OCI-LY1 (cell line): ENCODE measurements at regions not wholly inside any gene's neighbourhood (a gene's known extent, or its start where the extent isn't known, plus 50 kb on each side); places are given as distances from the start of the nearest gene placed in this dataset.

Experiments used
- H2AFZ ChIP-seq: fragments of 200-600 bp; sonication (generic), shearing (Covaris generic); 2 replicates; pipeline ENCODE4 v1.6.0; 2014; ENCODE audit warnings: antibody characterized with exemption, mild to moderate bottlenecking, low read length
- H3F3A ChIP-seq: fragments of 200-600 bp; sonication (generic), shearing (Covaris generic); 2 replicates; pipeline ENCODE4 v1.6.0; 2014; ENCODE audit warnings: mild to moderate bottlenecking, antibody characterized with exemption, low read length, moderate library complexity; ENCODE audit not compliant: insufficient read depth
- H3K27ac ChIP-seq: fragments of 200-600 bp; sonication (generic); 2 replicates; pipeline ENCODE4 v1.5.1; 2014; ENCODE audit warnings: low read length, mixed run types, mild to moderate bottlenecking, low read depth; ENCODE audit not compliant: poor library complexity, severe bottlenecking
- H3K27me3 ChIP-seq: fragments of 200-600 bp; sonication (generic); 2 replicates; pipeline ENCODE4 v1.6.0; 2014; ENCODE audit warnings: antibody characterized with exemption, mild to moderate bottlenecking, low read length, moderate library complexity; ENCODE audit not compliant: insufficient read depth
- H3K36me3 ChIP-seq: fragments of 200-600 bp; sonication (generic); 2 replicates; pipeline ENCODE4 v1.6.1; 2014; ENCODE audit warnings: mild to moderate bottlenecking, antibody characterized with exemption, low read length, moderate library complexity, mixed read lengths; ENCODE audit not compliant: insufficient read depth
- H3K4me1 ChIP-seq: fragments of 200-600 bp; sonication (generic); 2 replicates; pipeline ENCODE4 v1.5.1; 2014; ENCODE audit warnings: mild to moderate bottlenecking, low read length, moderate library complexity; ENCODE audit not compliant: insufficient read depth, severe bottlenecking
- H3K4me2 ChIP-seq: fragments of 200-600 bp; sonication (generic), shearing (Covaris generic); 2 replicates; pipeline ENCODE4 v1.6.1; 2014; ENCODE audit warnings: low read length
- H3K4me3 ChIP-seq: fragments of 200-600 bp; sonication (generic); 2 replicates; pipeline ENCODE4 v1.5.1; 2014; ENCODE audit warnings: low read length, low read depth, mild to moderate bottlenecking, mixed read lengths; ENCODE audit not compliant: poor library complexity, severe bottlenecking
- H3K79me2 ChIP-seq: fragments of 200-600 bp; shearing (Covaris generic); 2 replicates; pipeline ENCODE4 v1.6.1; 2016; ENCODE audit warnings: mixed run types, low read length, mixed read lengths; ENCODE audit not compliant: insufficient read depth
- H3K9ac ChIP-seq: fragments of 200-600 bp; sonication (generic), shearing (Covaris generic); 2 replicates; pipeline ENCODE4 v1.6.1; 2014; ENCODE audit warnings: mild to moderate bottlenecking, low read length, mixed read lengths
- H3K9me2 ChIP-seq: fragments of 200-600 bp; sonication (generic), shearing (Covaris generic); 2 replicates; pipeline ENCODE4 v1.6.1; 2014; ENCODE audit warnings: low read depth, mild to moderate bottlenecking, low read length, mixed read lengths
- H3K9me3 ChIP-seq: fragments of 200-600 bp; shearing (Covaris generic); 2 replicates; pipeline ENCODE4 v1.6.1; 2014; ENCODE audit warnings: low read length, mixed read lengths
- H4K20me1 ChIP-seq: fragments of 200-600 bp; sonication (generic), shearing (Covaris generic); 2 replicates; pipeline ENCODE4 v1.6.0; 2016; ENCODE audit warnings: mild to moderate bottlenecking, low read length; ENCODE audit not compliant: insufficient read depth
- EZH2 ChIP-seq: fragments of 200-600 bp; sonication (generic), shearing (Covaris generic); IDR thresholded peaks from 2 replicates; pipeline ENCODE4 v1.8.0; 2017; ENCODE audit warnings: borderline replicate concordance, mixed run types, mild to moderate bottlenecking, antibody characterized with exemption, low read length, moderate library complexity, mixed read lengths
- TF ChIP-seq, protein P1 (sequence below): fragments of 200-600 bp; sonication (generic), shearing (Covaris generic); IDR thresholded peaks from 2 replicates; pipeline ENCODE4 v1.5.1; 2017; ENCODE audit warnings: mild to moderate bottlenecking, antibody characterized with exemption, low read length, moderate library complexity, mixed read lengths

DNA sequence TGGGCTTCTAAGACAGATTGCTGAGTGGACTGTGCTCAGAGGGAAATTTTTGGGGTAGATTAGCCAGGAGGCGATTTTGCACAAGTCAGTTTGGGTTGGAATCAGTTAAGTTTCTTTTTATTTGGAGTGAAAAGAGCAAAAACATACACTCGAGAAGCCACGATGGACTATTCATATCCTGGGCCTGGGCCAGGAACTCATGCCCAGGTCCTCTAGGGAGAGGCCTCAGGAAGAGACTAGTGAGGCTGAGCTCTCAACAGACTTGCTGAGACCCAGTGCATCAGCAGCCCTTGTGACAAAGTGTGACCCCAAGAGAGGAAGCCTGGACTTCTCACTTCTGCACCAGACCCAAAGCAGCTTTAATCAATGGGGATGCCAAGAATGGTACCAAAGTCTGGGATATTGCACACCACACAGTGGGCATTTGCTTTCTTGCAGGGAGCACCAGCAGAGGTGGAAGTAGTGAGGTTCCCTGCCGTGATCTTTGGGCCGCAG is 61.6 kb upstream of the MAFB start:
- TF ChIP-seq, protein P1, sequence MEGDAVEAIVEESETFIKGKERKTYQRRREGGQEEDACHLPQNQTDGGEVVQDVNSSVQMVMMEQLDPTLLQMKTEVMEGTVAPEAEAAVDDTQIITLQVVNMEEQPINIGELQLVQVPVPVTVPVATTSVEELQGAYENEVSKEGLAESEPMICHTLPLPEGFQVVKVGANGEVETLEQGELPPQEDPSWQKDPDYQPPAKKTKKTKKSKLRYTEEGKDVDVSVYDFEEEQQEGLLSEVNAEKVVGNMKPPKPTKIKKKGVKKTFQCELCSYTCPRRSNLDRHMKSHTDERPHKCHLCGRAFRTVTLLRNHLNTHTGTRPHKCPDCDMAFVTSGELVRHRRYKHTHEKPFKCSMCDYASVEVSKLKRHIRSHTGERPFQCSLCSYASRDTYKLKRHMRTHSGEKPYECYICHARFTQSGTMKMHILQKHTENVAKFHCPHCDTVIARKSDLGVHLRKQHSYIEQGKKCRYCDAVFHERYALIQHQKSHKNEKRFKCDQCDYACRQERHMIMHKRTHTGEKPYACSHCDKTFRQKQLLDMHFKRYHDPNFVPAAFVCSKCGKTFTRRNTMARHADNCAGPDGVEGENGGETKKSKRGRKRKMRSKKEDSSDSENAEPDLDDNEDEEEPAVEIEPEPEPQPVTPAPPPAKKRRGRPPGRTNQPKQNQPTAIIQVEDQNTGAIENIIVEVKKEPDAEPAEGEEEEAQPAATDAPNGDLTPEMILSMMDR = no peak
- no peak for TF ChIP-seq EZH2
- H3K27me3 ChIP-seq = no peaks in the 10 kb centered on the region
- H3K9ac ChIP-seq = no peak overlapping the region
- H3K79me2 ChIP-seq = no peaks in the 10 kb centered on the region
- H3K36me3 ChIP-seq = no peaks in the 10 kb centered on the region
- H3K4me3 ChIP-seq = no peak overlapping the region
- H4K20me1 ChIP-seq = no peaks in the 10 kb centered on the region
- H3K9me2 ChIP-seq = no peaks in the 10 kb centered on the region
- peaks cover 17% of the 10 kb centered on the region for H3K4me1 ChIP-seq
- no peak overlapping the region for H3K4me2 ChIP-seq
- no peaks in the 10 kb centered on the region for H3K9me3 ChIP-seq
- no peaks in the 10 kb centered on the region for H3F3A ChIP-seq
- H2AFZ ChIP-seq = no peak overlapping the region
- H3K27ac ChIP-seq = no peak overlapping the region

DNA sequence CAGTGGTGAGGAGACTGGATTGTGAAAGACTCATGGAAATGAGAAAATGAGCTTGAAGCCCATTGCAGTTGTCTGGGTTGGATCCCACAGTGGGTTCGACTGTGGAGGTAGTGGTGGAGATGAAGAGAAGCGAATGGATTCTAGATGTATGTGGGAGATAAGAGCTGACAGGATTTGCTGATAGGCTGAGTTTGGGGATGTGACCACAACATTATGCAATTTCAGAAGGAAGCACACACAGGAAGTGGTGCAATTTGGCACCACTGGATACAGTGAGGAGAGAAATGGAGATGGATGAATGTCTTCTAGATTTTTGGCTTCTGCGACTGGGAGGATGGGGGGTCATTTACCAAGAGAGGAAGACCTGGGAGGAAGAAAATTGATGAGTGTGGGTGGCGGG is 64.4 kb upstream of the MAFB start:
- H3K9ac ChIP-seq = no peak overlapping the region
- no peaks in the 10 kb centered on the region for H3F3A ChIP-seq
- H3K36me3 ChIP-seq = no peaks in the 10 kb centered on the region
- no peaks in the 10 kb centered on the region for H3K9me2 ChIP-seq
- H3K4me3 ChIP-seq = no peak overlapping the region
- H3K79me2 ChIP-seq = no peaks in the 10 kb centered on the region
- no peak overlapping the region for H3K27ac ChIP-seq
- TF ChIP-seq EZH2 = no peak
- TF ChIP-seq, protein P1 = no peak
- H3K4me2 ChIP-seq = no peak overlapping the region
- no peaks in the 10 kb centered on the region for H3K9me3 ChIP-seq
- no peaks in the 10 kb centered on the region for H4K20me1 ChIP-seq
- H3K4me1 ChIP-seq = no peaks in the 10 kb centered on the region
- no peaks in the 10 kb centered on the region for H3K27me3 ChIP-seq
- no peak overlapping the region for H2AFZ ChIP-seq

DNA sequence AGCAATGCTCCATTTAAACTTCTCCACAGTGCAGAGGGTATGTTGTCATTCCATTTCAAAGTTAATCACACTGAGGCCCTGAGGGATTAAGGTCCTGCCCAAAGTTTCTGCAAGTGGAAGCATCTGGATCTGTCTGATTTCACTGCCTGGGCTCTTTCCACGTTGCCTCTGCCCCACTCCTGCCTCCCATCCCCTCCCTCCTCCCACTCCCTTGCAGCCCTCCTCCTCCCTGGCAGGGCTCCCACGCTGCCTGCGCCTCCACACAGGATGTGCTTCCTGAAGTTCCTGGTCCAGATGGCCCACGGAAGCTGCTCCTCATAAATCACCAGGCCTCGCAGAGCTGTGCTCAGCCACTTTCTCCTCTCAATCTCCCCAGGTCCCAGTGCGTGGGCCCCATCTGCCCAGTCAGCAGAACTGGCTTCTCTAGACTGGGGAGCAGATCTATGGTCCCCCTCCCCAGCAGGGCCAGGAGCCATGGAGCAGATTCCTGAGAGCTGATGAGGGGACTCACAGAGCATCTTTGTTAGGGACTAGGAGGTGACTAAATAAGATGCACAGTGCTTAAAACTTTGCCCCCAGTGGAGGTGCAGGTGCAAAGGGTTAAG is 65.4 kb upstream of the MAFB start:
- Histone ChIP-seq H3K79me2 (no peaks in the 10 kb centered on the region), H3K9me3 (no peaks in the 10 kb centered on the region), H3K9ac (no peak overlapping the region), H3F3A (no peaks in the 10 kb centered on the region), H3K9me2 (no peaks in the 10 kb centered on the region), H3K36me3 (no peaks in the 10 kb centered on the region), H3K27ac (no peak overlapping the region), H3K4me3 (no peak overlapping the region), H3K27me3 (no peaks in the 10 kb centered on the region), H4K20me1 (no peaks in the 10 kb centered on the region), H3K4me1 (no peaks in the 10 kb centered on the region), H3K4me2 (no peak overlapping the region), H2AFZ (no peak overlapping the region)
- TF ChIP-seq, protein P1 = no peak
- no peak for TF ChIP-seq EZH2
